ENCODE measurements at regions not wholly inside any gene's neighbourhood (a gene's known extent, or its start where the extent isn't known, plus 50 kb on each side); places are given as distances from the start of the nearest gene placed in this dataset.

- TF ChIP-seq EZH2 (IDR thresholded peaks at IDR 0.05; ENCODE audit: low read length) (no peak), CTCF (optimal IDR thresholded peaks at IDR 0.05 in 1 of 3, IDR thresholded peaks at IDR 0.05 in 1 of 3, conservative IDR thresholded peaks at IDR 0.05 in 1 of 3; ENCODE audit: extremely low read depth in 1 of 3, insufficient read depth in 2 of 3, low read length in 3 of 3) (no peak)
These were observed 68.8 kb downstream of the PFDN4 start for GRCh38 chr20:54276577-54277169.

All from keratinocyte (primary cell).